ENCODE measurements at regions not wholly inside any gene's neighbourhood (a gene's known extent, or its start where the extent isn't known, plus 50 kb on each side); places are given as distances from the start of the nearest gene placed in this dataset.

DNA sequence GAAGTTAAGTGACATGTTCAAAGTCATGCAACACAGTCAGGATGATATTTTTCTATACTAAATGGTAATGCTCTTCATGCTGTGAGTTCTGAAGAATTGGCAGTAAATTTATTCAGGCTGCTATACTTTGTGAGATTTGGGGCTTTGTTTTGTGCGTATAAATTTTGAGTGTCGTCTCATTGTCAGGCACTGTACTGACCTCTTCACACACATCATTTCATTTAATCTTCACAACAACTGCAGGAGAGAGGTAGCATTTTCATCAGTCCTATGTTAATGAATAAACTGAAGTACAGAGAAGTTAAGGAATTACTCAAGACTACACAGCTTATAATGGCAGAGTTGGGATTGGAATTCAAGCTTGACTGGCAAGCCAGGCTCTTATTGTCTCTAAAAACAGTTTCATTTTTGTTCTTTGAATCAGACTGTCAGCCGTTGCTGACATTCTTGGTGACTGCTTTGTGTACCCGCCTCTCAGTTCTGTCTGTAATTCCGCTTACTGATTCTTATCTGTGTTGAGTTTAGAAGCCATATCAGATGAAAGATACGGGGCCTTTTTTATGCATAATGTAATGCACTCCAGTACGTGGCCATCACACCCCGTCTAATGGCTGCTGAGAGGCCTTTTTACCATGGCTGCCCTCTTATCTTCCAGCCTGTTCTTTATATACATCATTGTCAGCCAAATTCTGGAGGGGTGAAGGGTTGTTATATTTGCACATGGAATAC lies 274.9 kb downstream of the UTRN start:
- TF ChIP-seq CTCF (IDR thresholded peaks at IDR 0.05) (no peak), EZH2 (IDR thresholded peaks at IDR 0.05; ENCODE audit: borderline replicate concordance, insufficient read depth, low read depth, low read length, poor library complexity, severe bottlenecking) (no peak)
